ENCODE measurements at regions not wholly inside any gene's neighbourhood (a gene's known extent, or its start where the extent isn't known, plus 50 kb on each side); places are given as distances from the start of the nearest gene placed in this dataset.

DNA sequence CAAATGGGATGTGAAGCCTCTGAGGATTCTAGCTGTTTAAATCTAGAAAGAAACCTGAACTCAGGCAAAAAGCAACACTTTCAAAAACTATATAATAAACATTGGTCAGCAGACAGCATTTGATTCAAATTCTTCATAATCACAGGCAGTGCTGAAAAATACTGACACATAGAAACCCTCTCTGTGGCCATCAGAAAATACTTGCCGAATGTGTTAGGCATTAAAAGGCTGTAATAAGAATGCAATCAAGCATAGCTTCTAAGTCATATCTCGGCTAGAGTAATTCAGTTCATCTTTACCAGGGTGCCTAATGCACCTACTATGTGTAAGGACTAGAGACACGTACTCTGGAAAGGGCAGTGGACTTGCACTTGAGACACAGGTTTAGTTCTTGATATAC is 405.3 kb upstream of the SGCD start:
- DNase-seq (ENCODE audit: extremely low read depth, insufficient read length), result no peak

DNA sequence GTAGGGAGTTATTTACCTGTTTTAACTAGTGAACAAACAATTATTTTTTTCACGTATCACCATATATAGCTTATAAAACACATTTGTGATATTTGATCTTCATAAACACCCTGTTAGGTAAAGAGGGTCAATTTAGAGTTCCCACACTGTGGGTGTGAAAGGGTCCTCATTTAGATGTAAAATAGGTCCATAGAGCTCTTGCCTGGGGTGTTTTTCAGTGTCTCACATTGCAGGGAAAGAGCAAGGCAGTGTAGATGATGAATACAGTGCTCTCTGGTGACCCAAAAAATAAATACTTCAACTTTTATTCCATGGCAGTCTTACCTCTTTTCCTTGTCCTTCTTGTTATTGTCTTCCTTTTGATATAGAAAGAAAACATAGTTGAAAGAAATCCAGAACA is 403.2 kb upstream of the SGCD start:
- H3K36me3 ChIP-seq (ENCODE audit: control insufficient read depth, insufficient read depth, low read length), result no peaks in the 10 kb centered on the region
- no peaks in the 10 kb centered on the region; the same call in 1 of the 2 replicates for H3K27me3 ChIP-seq (replicated peaks; ENCODE audit: control insufficient read depth, insufficient read depth, low read length)
- H3K4me3 ChIP-seq (replicated peaks; ENCODE audit: low read depth, low read length), result no peak overlapping the region
- no peak for DNase-seq (ENCODE audit: extremely low read depth, insufficient read length)
- TF ChIP-seq, protein P1, sequence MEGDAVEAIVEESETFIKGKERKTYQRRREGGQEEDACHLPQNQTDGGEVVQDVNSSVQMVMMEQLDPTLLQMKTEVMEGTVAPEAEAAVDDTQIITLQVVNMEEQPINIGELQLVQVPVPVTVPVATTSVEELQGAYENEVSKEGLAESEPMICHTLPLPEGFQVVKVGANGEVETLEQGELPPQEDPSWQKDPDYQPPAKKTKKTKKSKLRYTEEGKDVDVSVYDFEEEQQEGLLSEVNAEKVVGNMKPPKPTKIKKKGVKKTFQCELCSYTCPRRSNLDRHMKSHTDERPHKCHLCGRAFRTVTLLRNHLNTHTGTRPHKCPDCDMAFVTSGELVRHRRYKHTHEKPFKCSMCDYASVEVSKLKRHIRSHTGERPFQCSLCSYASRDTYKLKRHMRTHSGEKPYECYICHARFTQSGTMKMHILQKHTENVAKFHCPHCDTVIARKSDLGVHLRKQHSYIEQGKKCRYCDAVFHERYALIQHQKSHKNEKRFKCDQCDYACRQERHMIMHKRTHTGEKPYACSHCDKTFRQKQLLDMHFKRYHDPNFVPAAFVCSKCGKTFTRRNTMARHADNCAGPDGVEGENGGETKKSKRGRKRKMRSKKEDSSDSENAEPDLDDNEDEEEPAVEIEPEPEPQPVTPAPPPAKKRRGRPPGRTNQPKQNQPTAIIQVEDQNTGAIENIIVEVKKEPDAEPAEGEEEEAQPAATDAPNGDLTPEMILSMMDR (IDR thresholded peaks at IDR 0.05; ENCODE audit: insufficient read depth, low read length, poor library complexity, severe bottlenecking), result no peak

More for the DNA sequence above, 405.3 kb upstream of the SGCD start:
- Histone ChIP-seq H3K36me3 (ENCODE audit: control insufficient read depth, insufficient read depth, low read length) (no peaks in the 10 kb centered on the region), H3K27me3 (replicated peaks; ENCODE audit: control insufficient read depth, insufficient read depth, low read length) (no peaks in the 10 kb centered on the region; the same call in 1 of the 2 replicates), H3K4me3 (replicated peaks; ENCODE audit: low read depth, low read length) (no peak overlapping the region)
- TF ChIP-seq, protein P1 (IDR thresholded peaks at IDR 0.05; ENCODE audit: insufficient read depth, low read length, poor library complexity, severe bottlenecking), result no peak

- DNase-seq (ENCODE audit: extremely low read depth, insufficient read length), result no peak
- Histone ChIP-seq H3K36me3 (ENCODE audit: control insufficient read depth, insufficient read depth, low read length) (no peaks in the 10 kb centered on the region), H3K4me3 (replicated peaks; ENCODE audit: low read depth, low read length) (no peak overlapping the region), H3K27me3 (replicated peaks; ENCODE audit: control insufficient read depth, insufficient read depth, low read length) (no peaks in the 10 kb centered on the region)
- TF ChIP-seq, protein P1 (IDR thresholded peaks at IDR 0.05; ENCODE audit: insufficient read depth, low read length, poor library complexity, severe bottlenecking), result no peak
Measured at GRCh38 chr5:155926031-155926430, 400.9 kb upstream of the SGCD start.

- TF ChIP-seq, protein P1 (IDR thresholded peaks at IDR 0.05; ENCODE audit: insufficient read depth, low read length, poor library complexity, severe bottlenecking), result no peak
- Histone ChIP-seq H3K27me3 (replicated peaks; ENCODE audit: control insufficient read depth, insufficient read depth, low read length) (no peaks in the 10 kb centered on the region), H3K4me3 (replicated peaks; ENCODE audit: low read depth, low read length) (no peak overlapping the region), H3K36me3 (ENCODE audit: control insufficient read depth, insufficient read depth, low read length) (no peaks in the 10 kb centered on the region)
- no peak for DNase-seq (ENCODE audit: extremely low read depth, insufficient read length)
Measured at GRCh38 chr5:155926766-155927165, 400.2 kb upstream of the SGCD start.

DNA sequence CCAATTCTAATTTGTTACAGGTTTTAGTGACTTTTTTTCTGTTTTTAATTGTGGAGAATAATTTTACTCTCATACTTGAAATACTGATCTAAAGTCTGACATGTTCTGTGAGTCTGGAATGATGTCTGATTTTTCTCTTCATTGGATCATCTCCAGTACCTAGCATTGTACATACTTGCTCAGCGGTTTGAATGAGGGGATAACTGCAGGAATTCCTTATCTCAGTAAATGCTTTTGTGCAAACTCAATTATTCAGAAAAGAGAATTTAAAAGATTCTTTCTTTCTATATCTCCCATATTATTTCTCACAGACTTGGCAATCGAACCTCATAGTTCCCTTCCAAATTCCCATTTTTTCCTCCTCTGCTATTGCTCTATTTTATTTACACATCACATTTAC is 397.9 kb upstream of the SGCD start:
- no peaks in the 10 kb centered on the region for H3K27me3 ChIP-seq (replicated peaks; ENCODE audit: control insufficient read depth, insufficient read depth, low read length)
- no peak overlapping the region for H3K4me3 ChIP-seq (replicated peaks; ENCODE audit: low read depth, low read length)
- H3K36me3 ChIP-seq (ENCODE audit: control insufficient read depth, insufficient read depth, low read length), result no peaks in the 10 kb centered on the region
- DNase-seq (ENCODE audit: extremely low read depth, insufficient read length), result no peak
- TF ChIP-seq, protein P1 (IDR thresholded peaks at IDR 0.05; ENCODE audit: insufficient read depth, low read length, poor library complexity, severe bottlenecking), result no peak

GRCh38 chr5:155934964-155935363 is 392.0 kb upstream of the SGCD start:
- TF ChIP-seq, protein P1 (IDR thresholded peaks at IDR 0.05; ENCODE audit: insufficient read depth, low read length, poor library complexity, severe bottlenecking), result no peak
- no peak overlapping the region for H3K4me3 ChIP-seq (replicated peaks; ENCODE audit: low read depth, low read length)
- H3K36me3 ChIP-seq (ENCODE audit: control insufficient read depth, insufficient read depth, low read length), result no peaks in the 10 kb centered on the region
- DNase-seq (ENCODE audit: extremely low read depth, insufficient read length), result no peak
- H3K27me3 ChIP-seq (replicated peaks; ENCODE audit: control insufficient read depth, insufficient read depth, low read length), result no peaks in the 10 kb centered on the region

Data from GM06990 (cell line).